Hepatic stellate cell (primary cell): ENCODE measurements at regions not wholly inside any gene's neighbourhood (a gene's known extent, or its start where the extent isn't known, plus 50 kb on each side); places are given as distances from the start of the nearest gene placed in this dataset.
"Not testable (repeated sequence)": the region's sequence is repeated elsewhere in the genome, so short reads cannot be mapped to it uniquely, and the experiment has no call there.

Source experiments
- DNase-seq: peaks from one replicate; pipeline ENCODE4 v3.0.0; 2011; ENCODE audit warnings: low spot score

GRCh38 chr2:156254637-156255067 is 77.9 kb downstream of the NR4A2 start:
- DNase-seq, result not testable (repeated sequence)

- DNase-seq, result no peak
Observed at GRCh38 chr2:156253765-156254164, 78.8 kb downstream of the NR4A2 start.

- DNase-seq, result no peak
Observed at GRCh38 chr2:156242874-156243273, 89.6 kb downstream of the NR4A2 start.

DNA sequence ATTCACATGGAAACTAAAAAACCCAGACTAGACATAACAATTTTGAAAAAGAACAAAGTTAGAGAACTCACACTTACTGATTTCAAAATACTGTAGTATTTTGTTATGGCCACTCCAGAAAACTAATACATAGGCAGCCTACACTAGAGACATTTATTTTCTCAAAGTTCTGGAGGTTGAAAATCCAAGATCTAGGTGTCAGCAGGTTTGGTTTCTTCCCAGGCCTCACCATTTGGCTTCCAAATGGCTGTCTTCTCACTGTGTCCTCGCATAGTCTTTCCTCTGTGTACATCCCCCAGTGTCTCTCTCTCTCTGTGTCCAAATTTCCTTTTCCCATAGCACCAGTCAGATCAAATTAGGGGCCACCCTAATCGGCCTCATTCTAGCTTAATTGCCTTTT is 95.0 kb downstream of the NR4A2 start:
- DNase-seq, result no peak

GRCh38 chr2:156229724-156230362 is 102.7 kb downstream of the NR4A2 start:
- no peak for DNase-seq

- not testable (repeated sequence) for DNase-seq
Observed at GRCh38 chr2:156223328-156223727, 109.2 kb downstream of the NR4A2 start.

GRCh38 chr2:156221703-156222102 is 110.8 kb downstream of the NR4A2 start:
- no peak for DNase-seq

DNA sequence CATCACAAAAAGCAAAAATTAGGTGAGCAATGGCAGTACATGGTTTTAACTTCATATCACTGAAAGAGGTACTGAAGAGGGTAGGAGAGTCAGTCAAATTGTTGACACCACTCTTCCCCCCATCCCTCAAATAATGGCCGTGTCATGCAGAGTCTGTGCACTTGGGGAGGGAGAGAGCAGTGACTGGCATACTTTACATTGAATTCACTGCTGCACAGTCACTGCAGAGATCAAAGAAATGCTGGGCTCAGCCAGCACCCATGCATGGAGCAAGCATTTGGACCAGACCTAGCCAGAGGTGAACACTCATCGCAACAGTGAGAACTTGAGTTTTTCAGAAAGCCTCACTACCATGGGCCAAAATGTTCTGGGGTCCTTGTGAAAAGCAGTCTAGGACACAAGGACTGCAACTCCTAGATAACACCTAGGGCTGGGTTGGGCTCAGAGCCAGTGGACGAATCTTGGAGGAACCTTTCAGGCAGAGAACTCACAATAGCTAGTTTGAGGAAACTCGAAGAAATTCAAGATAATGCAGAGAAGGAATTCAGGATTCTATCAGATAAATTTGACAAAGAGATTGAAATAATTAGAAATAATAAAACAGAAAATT is 112.9 kb downstream of the NR4A2 start:
- no peak for DNase-seq

GRCh38 chr2:156215656-156216055 is 116.9 kb downstream of the NR4A2 start:
- DNase-seq, result no peak

- DNase-seq, result no peak
Observed at GRCh38 chr2:156211318-156211717, 121.2 kb downstream of the NR4A2 start.

- DNase-seq, result no peak
Observed at GRCh38 chr2:156206355-156206754, 126.2 kb downstream of the NR4A2 start.

DNA sequence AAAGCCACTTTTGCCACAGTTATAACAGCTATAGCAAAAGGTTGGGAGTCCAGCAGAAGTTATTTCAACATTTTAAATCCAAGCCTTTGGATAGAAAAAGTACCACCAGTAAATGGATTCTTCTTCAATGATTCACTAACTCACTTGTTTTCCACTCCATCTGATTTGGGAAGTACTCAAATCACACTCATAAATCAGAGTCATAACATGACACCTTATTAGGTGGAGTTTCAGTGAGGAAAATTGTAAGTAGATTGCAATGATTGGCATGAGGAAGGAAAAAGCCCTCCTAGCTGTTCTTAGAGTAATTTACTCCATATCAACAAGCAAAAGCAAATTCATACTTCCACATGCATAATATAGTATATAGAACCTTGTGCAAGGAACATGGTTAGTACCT is 132.9 kb downstream of the NR4A2 start:
- DNase-seq, result no peak

DNA sequence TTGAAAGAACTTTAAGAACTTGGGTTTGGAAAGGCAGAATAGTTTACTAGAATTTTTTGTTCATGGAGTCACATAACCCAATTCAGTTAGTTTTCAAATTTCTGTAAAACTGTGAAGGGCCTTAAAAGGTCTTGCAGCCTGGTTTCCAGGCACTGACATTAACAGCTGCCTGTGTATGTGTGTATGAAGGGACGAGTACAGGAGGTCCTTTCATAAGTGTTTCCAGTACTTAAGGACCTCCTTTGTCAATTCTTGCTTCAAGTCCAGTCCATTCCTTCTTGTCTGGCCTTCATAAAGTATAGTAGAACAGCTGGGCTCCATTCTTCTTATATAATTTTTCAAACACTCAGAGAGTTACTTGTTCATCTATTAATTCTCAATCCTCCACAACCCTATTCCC is 136.5 kb downstream of the NR4A2 start:
- DNase-seq, result no peak

GRCh38 chr2:156192468-156192867 is 140.1 kb downstream of the NR4A2 start:
- no peak for DNase-seq

DNA sequence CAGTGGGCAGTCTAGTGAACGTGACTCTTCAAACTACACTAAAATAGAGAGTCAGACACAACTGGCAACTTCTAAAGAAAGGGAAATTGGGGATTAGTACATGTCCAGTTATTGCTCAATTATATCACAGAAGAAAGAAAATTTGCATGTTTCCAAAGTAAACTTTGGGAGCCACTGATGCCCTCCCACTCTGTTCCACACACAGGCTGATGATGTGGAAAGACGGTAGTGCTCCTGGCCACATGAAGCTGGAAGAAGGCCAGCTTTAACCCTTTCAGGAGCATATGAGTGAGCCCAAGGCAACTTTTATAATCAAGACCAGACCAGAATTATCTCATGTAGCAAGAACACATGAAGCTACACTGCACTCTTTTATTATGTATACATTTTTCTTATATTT is 141.0 kb downstream of the NR4A2 start:
- no peak for DNase-seq

- DNase-seq, result no peak
Observed at GRCh38 chr2:156190517-156190916, 142.0 kb downstream of the NR4A2 start.

- DNase-seq, result no peak
Observed at GRCh38 chr2:156189584-156189983, 142.9 kb downstream of the NR4A2 start.

- no peak for DNase-seq
Observed at GRCh38 chr2:156189143-156189542, 143.4 kb downstream of the NR4A2 start.

DNA sequence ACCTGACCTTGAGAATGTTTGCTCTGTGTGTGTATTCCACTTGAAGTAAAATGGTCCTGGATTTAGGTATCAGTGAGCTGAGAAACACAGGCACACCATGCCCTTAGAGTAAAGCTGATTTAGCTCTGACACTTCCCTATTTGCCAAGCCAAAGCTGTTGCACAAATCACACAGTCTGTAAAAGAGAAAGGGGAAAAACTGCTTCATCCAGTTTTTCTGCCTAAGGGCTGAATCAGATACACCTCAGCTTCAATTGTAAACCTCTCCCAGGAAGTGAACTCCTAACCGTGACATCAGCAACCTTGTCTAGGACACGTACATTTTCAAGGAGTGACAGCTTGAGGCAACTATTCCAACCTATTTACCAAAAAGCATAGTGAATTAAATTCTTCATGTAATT is 150.4 kb downstream of the NR4A2 start:
- no peak for DNase-seq

DNA sequence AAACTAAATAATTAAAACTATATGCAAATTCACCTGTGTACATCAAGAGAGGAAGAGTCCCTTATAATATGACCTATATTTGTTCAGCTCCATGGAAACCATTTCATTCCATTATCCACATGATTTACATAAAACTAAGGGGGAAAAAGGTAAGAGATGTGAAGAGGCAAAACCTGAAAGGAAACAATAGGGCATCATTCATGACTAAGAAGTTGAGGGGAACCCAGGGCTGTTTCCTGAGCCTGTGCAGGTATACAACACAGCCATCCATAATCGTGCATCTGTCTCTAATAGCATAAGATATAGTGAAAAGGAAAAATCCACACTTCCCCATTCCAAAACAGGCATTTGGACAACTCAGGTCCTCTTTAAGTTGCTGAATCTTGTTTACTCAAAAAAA is 151.3 kb downstream of the NR4A2 start:
- DNase-seq, result no peak

DNA sequence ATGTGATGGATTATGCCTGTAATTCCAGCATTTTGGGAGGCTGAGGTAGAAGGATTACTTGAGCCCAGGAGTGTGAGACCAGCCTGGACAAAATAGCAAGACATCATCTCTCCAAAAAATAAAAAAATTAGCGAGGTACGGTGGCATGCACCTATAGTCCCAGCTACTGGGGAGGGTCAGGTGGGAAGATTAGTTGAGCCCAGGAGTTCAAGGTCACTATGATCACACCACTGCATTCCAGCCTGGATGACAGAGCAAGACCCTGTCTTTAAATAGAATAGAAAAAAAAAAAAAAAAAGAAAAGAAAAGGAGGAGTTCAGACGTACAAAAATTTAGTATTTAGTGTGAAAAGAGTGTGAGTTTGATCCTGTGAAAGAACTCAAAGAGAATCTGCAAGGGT is 154.9 kb downstream of the NR4A2 start:
- no peak for DNase-seq

DNA sequence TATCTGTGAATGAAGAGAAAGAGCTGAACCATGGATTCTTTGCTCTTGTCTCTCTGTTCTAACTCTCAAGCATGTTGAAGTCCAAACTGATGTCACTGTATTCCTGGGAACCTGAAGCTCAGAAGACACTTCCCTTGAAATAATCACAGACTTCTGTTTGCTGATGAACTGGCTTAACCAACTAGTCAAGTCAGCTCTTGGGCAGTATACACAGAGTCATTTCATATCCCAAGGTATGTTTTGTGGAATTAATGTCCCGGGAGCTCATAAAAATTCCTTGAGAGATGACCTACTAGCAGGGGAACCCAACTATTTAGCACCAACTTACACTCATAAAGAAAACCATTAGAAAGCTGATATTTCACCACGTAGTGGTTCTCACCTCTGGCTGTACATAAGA is 156.6 kb downstream of the NR4A2 start:
- no peak for DNase-seq

DNA sequence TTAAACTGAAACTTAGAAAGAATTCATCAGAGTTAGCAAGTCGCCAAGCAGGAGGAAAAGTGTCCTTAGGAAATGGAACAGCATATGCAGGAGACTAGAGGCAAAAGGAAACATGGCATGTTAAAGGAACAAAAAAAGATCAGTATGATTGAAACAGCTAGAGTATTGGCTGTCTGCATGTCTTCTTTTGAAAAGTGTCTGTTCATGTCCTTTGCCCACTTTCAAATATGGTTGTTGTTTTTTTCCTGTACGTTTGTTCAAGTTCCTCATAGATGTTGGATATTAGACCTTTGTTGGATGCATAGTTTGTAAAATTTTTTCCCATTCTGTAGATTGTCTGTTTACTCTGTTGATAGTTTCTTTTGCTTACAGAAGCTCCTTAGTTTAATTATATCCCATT is 161.6 kb downstream of the NR4A2 start:
- DNase-seq, result no peak

DNA sequence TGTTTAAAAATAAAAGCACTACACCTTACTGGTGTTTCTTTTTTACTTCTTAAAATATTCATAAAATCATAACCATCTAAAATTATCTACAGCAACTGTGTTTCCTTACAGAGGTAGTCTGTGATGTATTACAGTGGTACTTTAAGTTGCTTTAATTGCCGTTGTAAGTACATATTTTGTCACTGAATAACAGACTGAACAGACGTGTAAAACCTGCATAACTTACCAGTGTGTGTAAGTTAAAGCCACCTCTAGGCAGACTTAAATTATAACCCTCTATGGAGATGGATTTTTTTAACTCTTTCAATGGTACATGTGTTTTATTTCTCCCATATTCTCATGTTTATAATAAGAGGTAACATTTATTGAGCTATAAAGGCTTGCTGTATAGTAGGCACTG is 166.8 kb downstream of the NR4A2 start:
- no peak for DNase-seq
